ENCODE measurements at regions not wholly inside any gene's neighbourhood (a gene's known extent, or its start where the extent isn't known, plus 50 kb on each side); places are given as distances from the start of the nearest gene placed in this dataset.

- TF ChIP-seq RXRA (IDR thresholded peaks at IDR 0.05; ENCODE audit: borderline replicate concordance, low read depth) (no peak), TAF1 (IDR thresholded peaks at IDR 0.05; ENCODE audit: borderline replicate concordance, low read depth, low read length) (no peak), EP300 (IDR thresholded peaks at IDR 0.05; ENCODE audit: borderline replicate concordance in 1 of 2, low read depth in 1 of 2, low read length in 1 of 2) (no peak), MEF2A (IDR thresholded peaks at IDR 0.05; ENCODE audit: borderline replicate concordance, low read depth) (no peak), TCF12 (IDR thresholded peaks at IDR 0.05) (no peak), ZBTB33 (IDR thresholded peaks at IDR 0.05; ENCODE audit: borderline replicate concordance, low read depth) (no peak), FOXJ3 (CRISPR knock-in tag; IDR thresholded peaks at IDR 0.05) (no peak), ELF1 (IDR thresholded peaks at IDR 0.05) (no peak)
These were observed 98.6 kb upstream of the NEDD9 start (continued) for GRCh38 chr6:11331111-11331510.

GRCh38 chr6:11330413-11330760, 97.9 kb upstream of the NEDD9 start:
- TF ChIP-seq SMC3 (IDR thresholded peaks at IDR 0.05; ENCODE audit: low read depth, low read length): no peak
- H2AFZ ChIP-seq (ENCODE audit: low read depth): no peak overlapping the region
- POLR2A ChIA-PET: no interaction called here

GRCh38 chr6:11329726-11330412, 97.4 kb upstream of the NEDD9 start:
- WGBS (ENCODE audit: low lambda C conversion rate): 83% methylated on average over 8 of the region's 10 CpGs
- CTCF ChIA-PET: interaction anchor here (0.6 kb wide), 1 partner anchor 71 kb away, joined by 3 read pairs; no protein-coding TSS in a partner anchor

More at GRCh38 chr6:11330413-11330760, 97.9 kb upstream of the NEDD9 start:
- WGBS (ENCODE audit: low lambda C conversion rate): 93% methylated on average over 3 of the region's 3 CpGs
- DNase-seq: no peak
- H3K27ac ChIP-seq (ENCODE audit: low read depth in 2 of 2, low read length in 1 of 2): no peak overlapping the region
- no peaks in the 10 kb centered on the region for H4K20me1 ChIP-seq (ENCODE audit: insufficient read depth)
- peaks cover 0 to 3% of the 10 kb centered on the region in 2 experiments; a peak in 1 of 4 replicates for H3K4me1 ChIP-seq (ENCODE audit: control insufficient read depth in 1 of 2, insufficient read depth in 2 of 2, low read depth in 1 of 2, low read length in 1 of 2)
- no peak overlapping the region for H3K4me3 ChIP-seq (ENCODE audit: low read depth in 2 of 2, low read length in 1 of 2)
- CTCF ChIA-PET: no interaction called here
- no peaks in the 10 kb centered on the region for H3K9me2 ChIP-seq
- H3K9ac ChIP-seq: no peak overlapping the region
- no peak overlapping the region for H3K4me2 ChIP-seq
- no peaks in the 10 kb centered on the region for H3F3A ChIP-seq (replicated peaks; ENCODE audit: insufficient read depth)
- no peaks in the 10 kb centered on the region for H3K79me2 ChIP-seq (ENCODE audit: insufficient read depth)
- H3K27me3 ChIP-seq (ENCODE audit: insufficient read depth): no peaks in the 10 kb centered on the region
- H3K9me3 ChIP-seq: no peaks in the 10 kb centered on the region
- H3K36me3 ChIP-seq (replicated peaks in 1 of 2; ENCODE audit: control insufficient read depth in 1 of 2, insufficient read depth in 2 of 2, low read length in 1 of 2): no peaks in the 10 kb centered on the region

More at GRCh38 chr6:11329726-11330412, 97.4 kb upstream of the NEDD9 start:
- peaks cover 0 to 3% of the 10 kb centered on the region in 2 experiments; a peak in 1 of 4 replicates for H3K4me1 ChIP-seq (ENCODE audit: control insufficient read depth in 1 of 2, insufficient read depth in 2 of 2, low read depth in 1 of 2, low read length in 1 of 2)
- no peaks in the 10 kb centered on the region for H4K20me1 ChIP-seq (ENCODE audit: insufficient read depth)
- POLR2A ChIA-PET: no interaction called here
- no peaks in the 10 kb centered on the region for H3K9me2 ChIP-seq
- H3F3A ChIP-seq (replicated peaks; ENCODE audit: insufficient read depth): no peaks in the 10 kb centered on the region
- H3K36me3 ChIP-seq (replicated peaks in 1 of 2; ENCODE audit: control insufficient read depth in 1 of 2, insufficient read depth in 2 of 2, low read length in 1 of 2): no peaks in the 10 kb centered on the region
- no peak overlapping the region for H3K27ac ChIP-seq (ENCODE audit: low read depth in 2 of 2, low read length in 1 of 2)
- no peak overlapping the region for H2AFZ ChIP-seq (ENCODE audit: low read depth)
- H3K4me2 ChIP-seq: no peak overlapping the region
- H3K79me2 ChIP-seq (ENCODE audit: insufficient read depth): no peaks in the 10 kb centered on the region
- no peaks in the 10 kb centered on the region for H3K27me3 ChIP-seq (ENCODE audit: insufficient read depth)
- no peak for TF ChIP-seq TCF12 (IDR thresholded peaks at IDR 0.05)
- no peak for TF ChIP-seq MXI1 (IDR thresholded peaks at IDR 0.05; ENCODE audit: low read depth, low read length)
- no peak for TF ChIP-seq SMC3 (IDR thresholded peaks at IDR 0.05; ENCODE audit: low read depth, low read length)
- no peak for TF ChIP-seq TEAD4 (IDR thresholded peaks at IDR 0.05; ENCODE audit: borderline replicate concordance, insufficient read depth)
- TF ChIP-seq REST (IDR thresholded peaks at IDR 0.05; ENCODE audit: low read depth, low read length): no peak
- no peak for TF ChIP-seq SIN3A (IDR thresholded peaks at IDR 0.05; ENCODE audit: borderline replicate concordance, low read depth, low read length)
- no peak for TF ChIP-seq RXRA (IDR thresholded peaks at IDR 0.05; ENCODE audit: borderline replicate concordance, low read depth)
- no peak for TF ChIP-seq EP300 (IDR thresholded peaks at IDR 0.05; ENCODE audit: borderline replicate concordance in 1 of 2, low read depth in 1 of 2, low read length in 1 of 2)
- TF ChIP-seq GATA2 (CRISPR knock-in tag; IDR thresholded peaks at IDR 0.05): no peak
- TF ChIP-seq RCOR1 (IDR thresholded peaks at IDR 0.05; ENCODE audit: low read length): no peak
- TF ChIP-seq TAF1 (IDR thresholded peaks at IDR 0.05; ENCODE audit: borderline replicate concordance, low read depth, low read length): no peak
- H3K9ac ChIP-seq: no peak overlapping the region
- H3K4me3 ChIP-seq (ENCODE audit: low read depth in 2 of 2, low read length in 1 of 2): no peak overlapping the region
- no peak for DNase-seq
- H3K9me3 ChIP-seq: no peaks in the 10 kb centered on the region
